ENCODE measurements at regions not wholly inside any gene's neighbourhood (a gene's known extent, or its start where the extent isn't known, plus 50 kb on each side); places are given as distances from the start of the nearest gene placed in this dataset.

- no peak for DNase-seq (ENCODE audit: low spot score)
- H3K9me3 Mint-ChIP-seq = peaks cover 53% of the 10 kb centered on the region
- H3K27me3 Mint-ChIP-seq (ENCODE audit: low read depth) = no peaks in the 10 kb centered on the region
- H3K27ac Mint-ChIP-seq = no peak overlapping the region
- no peaks in the 10 kb centered on the region for H3K4me1 Mint-ChIP-seq (ENCODE audit: low read depth)
- H3K4me3 Mint-ChIP-seq = no peak overlapping the region
- no peaks in the 10 kb centered on the region for H3K36me3 Mint-ChIP-seq (ENCODE audit: low read depth)
Measured at GRCh38 chr13:68851026-68851425, 1256.6 kb upstream of the ATXN8OS start.

GRCh38 chr13:68850160-68850559 lies 1257.5 kb upstream of the ATXN8OS start:
- Mint-ChIP-seq H3K9me3 (peaks cover 52% of the 10 kb centered on the region), H3K27ac (no peak overlapping the region), H3K4me3 (no peak overlapping the region), H3K36me3 (ENCODE audit: low read depth) (no peaks in the 10 kb centered on the region), H3K27me3 (ENCODE audit: low read depth) (no peaks in the 10 kb centered on the region), H3K4me1 (ENCODE audit: low read depth) (no peaks in the 10 kb centered on the region)
- no peak for DNase-seq (ENCODE audit: low spot score)

- Mint-ChIP-seq H3K27ac (no peak overlapping the region), H3K4me1 (ENCODE audit: low read depth) (no peaks in the 10 kb centered on the region), H3K4me3 (no peak overlapping the region), H3K27me3 (ENCODE audit: low read depth) (no peaks in the 10 kb centered on the region), H3K9me3 (peaks cover 49% of the 10 kb centered on the region), H3K36me3 (ENCODE audit: low read depth) (no peaks in the 10 kb centered on the region)
- no peak for DNase-seq (ENCODE audit: low spot score)
Measured at GRCh38 chr13:68846663-68847062, 1261.0 kb upstream of the ATXN8OS start.

- H3K4me1 Mint-ChIP-seq (ENCODE audit: low read depth) = no peaks in the 10 kb centered on the region
- no peaks in the 10 kb centered on the region for H3K27me3 Mint-ChIP-seq (ENCODE audit: low read depth)
- no peaks in the 10 kb centered on the region for H3K36me3 Mint-ChIP-seq (ENCODE audit: low read depth)
- H3K27ac Mint-ChIP-seq = no peak overlapping the region
- no peak for DNase-seq (ENCODE audit: low spot score)
- no peak overlapping the region for H3K4me3 Mint-ChIP-seq
- peaks cover 34% of the 10 kb centered on the region for H3K9me3 Mint-ChIP-seq
Measured at GRCh38 chr13:68834375-68834774, 1273.3 kb upstream of the ATXN8OS start.

- Mint-ChIP-seq H3K27me3 (ENCODE audit: low read depth) (no peaks in the 10 kb centered on the region), H3K27ac (no peak overlapping the region), H3K36me3 (ENCODE audit: low read depth) (no peaks in the 10 kb centered on the region), H3K9me3 (peaks cover 39% of the 10 kb centered on the region), H3K4me3 (no peak overlapping the region), H3K4me1 (ENCODE audit: low read depth) (no peaks in the 10 kb centered on the region)
- DNase-seq (ENCODE audit: low spot score) = no peak
Measured at GRCh38 chr13:68816715-68817114, 1290.9 kb upstream of the ATXN8OS start.

- H3K9me3 Mint-ChIP-seq = peaks cover 16% of the 10 kb centered on the region
- no peaks in the 10 kb centered on the region for H3K4me1 Mint-ChIP-seq (ENCODE audit: low read depth)
- no peak for DNase-seq (ENCODE audit: low spot score)
- no peaks in the 10 kb centered on the region for H3K27me3 Mint-ChIP-seq (ENCODE audit: low read depth)
- H3K4me3 Mint-ChIP-seq = no peak overlapping the region
- no peak overlapping the region for H3K27ac Mint-ChIP-seq
- no peaks in the 10 kb centered on the region for H3K36me3 Mint-ChIP-seq (ENCODE audit: low read depth)
Measured at GRCh38 chr13:68813180-68813796, 1294.3 kb upstream of the ATXN8OS start.

- Mint-ChIP-seq H3K4me3 (no peak overlapping the region), H3K9me3 (peaks cover 15% of the 10 kb centered on the region), H3K36me3 (ENCODE audit: low read depth) (no peaks in the 10 kb centered on the region), H3K27ac (no peak overlapping the region), H3K4me1 (ENCODE audit: low read depth) (no peaks in the 10 kb centered on the region), H3K27me3 (ENCODE audit: low read depth) (no peaks in the 10 kb centered on the region)
- DNase-seq (ENCODE audit: low spot score) = no peak
Measured at GRCh38 chr13:68810660-68811059, 1297.0 kb upstream of the ATXN8OS start.

GRCh38 chr13:68808456-68808855 lies 1299.2 kb upstream of the ATXN8OS start:
- Mint-ChIP-seq H3K36me3 (ENCODE audit: low read depth) (no peaks in the 10 kb centered on the region), H3K4me1 (ENCODE audit: low read depth) (no peaks in the 10 kb centered on the region), H3K9me3 (peaks cover 9% of the 10 kb centered on the region), H3K4me3 (no peak overlapping the region), H3K27ac (no peak overlapping the region), H3K27me3 (ENCODE audit: low read depth) (no peaks in the 10 kb centered on the region)
- DNase-seq (ENCODE audit: low spot score) = no peak

- Mint-ChIP-seq H3K4me3 (no peak overlapping the region), H3K9me3 (peaks cover 7% of the 10 kb centered on the region), H3K36me3 (ENCODE audit: low read depth) (no peaks in the 10 kb centered on the region), H3K4me1 (ENCODE audit: low read depth) (no peaks in the 10 kb centered on the region), H3K27ac (no peak overlapping the region), H3K27me3 (ENCODE audit: low read depth) (no peaks in the 10 kb centered on the region)
- no peak for DNase-seq (ENCODE audit: low spot score)
Measured at GRCh38 chr13:68806125-68806524, 1301.5 kb upstream of the ATXN8OS start.

GRCh38 chr13:68784275-68784674 lies 1323.4 kb upstream of the ATXN8OS start:
- Mint-ChIP-seq H3K4me3 (no peak overlapping the region), H3K27ac (no peak overlapping the region), H3K27me3 (ENCODE audit: low read depth) (no peaks in the 10 kb centered on the region), H3K36me3 (ENCODE audit: low read depth) (no peaks in the 10 kb centered on the region), H3K4me1 (ENCODE audit: low read depth) (no peaks in the 10 kb centered on the region), H3K9me3 (peaks cover 47% of the 10 kb centered on the region)
- no peak for DNase-seq (ENCODE audit: low spot score)

- H3K4me1 Mint-ChIP-seq (ENCODE audit: low read depth) = no peaks in the 10 kb centered on the region
- DNase-seq (ENCODE audit: low spot score) = no peak
- H3K27ac Mint-ChIP-seq = no peak overlapping the region
- no peaks in the 10 kb centered on the region for H3K36me3 Mint-ChIP-seq (ENCODE audit: low read depth)
- peaks cover 34% of the 10 kb centered on the region for H3K9me3 Mint-ChIP-seq
- H3K4me3 Mint-ChIP-seq = no peak overlapping the region
- no peaks in the 10 kb centered on the region for H3K27me3 Mint-ChIP-seq (ENCODE audit: low read depth)
Measured at GRCh38 chr13:68759617-68760016, 1348.0 kb upstream of the ATXN8OS start.

GRCh38 chr13:68749796-68750195 lies 1357.8 kb upstream of the ATXN8OS start:
- H3K4me3 Mint-ChIP-seq = no peak overlapping the region
- H3K27me3 Mint-ChIP-seq (ENCODE audit: low read depth) = no peaks in the 10 kb centered on the region
- H3K36me3 Mint-ChIP-seq (ENCODE audit: low read depth) = no peaks in the 10 kb centered on the region
- no peak overlapping the region for H3K27ac Mint-ChIP-seq
- no peak for DNase-seq (ENCODE audit: low spot score)
- H3K9me3 Mint-ChIP-seq = peaks cover 26% of the 10 kb centered on the region
- H3K4me1 Mint-ChIP-seq (ENCODE audit: low read depth) = no peaks in the 10 kb centered on the region

GRCh38 chr13:68748038-68748437 lies 1359.6 kb upstream of the ATXN8OS start:
- H3K27ac Mint-ChIP-seq = no peak overlapping the region
- H3K4me3 Mint-ChIP-seq = no peak overlapping the region
- H3K27me3 Mint-ChIP-seq (ENCODE audit: low read depth) = no peaks in the 10 kb centered on the region
- no peaks in the 10 kb centered on the region for H3K4me1 Mint-ChIP-seq (ENCODE audit: low read depth)
- H3K9me3 Mint-ChIP-seq = peaks cover 23% of the 10 kb centered on the region
- no peak for DNase-seq (ENCODE audit: low spot score)
- H3K36me3 Mint-ChIP-seq (ENCODE audit: low read depth) = no peaks in the 10 kb centered on the region

GRCh38 chr13:68745502-68745901 lies 1362.1 kb upstream of the ATXN8OS start:
- no peak for DNase-seq (ENCODE audit: low spot score)
- Mint-ChIP-seq H3K9me3 (peaks cover 31% of the 10 kb centered on the region), H3K4me1 (ENCODE audit: low read depth) (no peaks in the 10 kb centered on the region), H3K27me3 (ENCODE audit: low read depth) (no peaks in the 10 kb centered on the region), H3K4me3 (no peak overlapping the region), H3K27ac (no peak overlapping the region), H3K36me3 (ENCODE audit: low read depth) (no peaks in the 10 kb centered on the region)

- H3K27ac Mint-ChIP-seq = no peak overlapping the region
- no peaks in the 10 kb centered on the region for H3K36me3 Mint-ChIP-seq (ENCODE audit: low read depth)
- H3K4me1 Mint-ChIP-seq (ENCODE audit: low read depth) = no peaks in the 10 kb centered on the region
- peaks cover 27% of the 10 kb centered on the region for H3K9me3 Mint-ChIP-seq
- no peak overlapping the region for H3K4me3 Mint-ChIP-seq
- no peak for DNase-seq (ENCODE audit: low spot score)
- no peaks in the 10 kb centered on the region for H3K27me3 Mint-ChIP-seq (ENCODE audit: low read depth)
Measured at GRCh38 chr13:68736961-68737360, 1370.7 kb upstream of the ATXN8OS start.

Measured in T-helper 2 cell treated with Interferon-gamma antibody and Interleukin-4, amounts not matched to agents 5 μg/mL and 100 μg/mL, for 36 hours (primary cell).